GM23338 (cell line): ENCODE measurements at regions not wholly inside any gene's neighbourhood (a gene's known extent, or its start where the extent isn't known, plus 50 kb on each side); places are given as distances from the start of the nearest gene placed in this dataset.

ENCODE experiments used
- CREB1 ChIP-seq: fragments of 250-450 bp; sonication (Bioruptor Pico); IDR thresholded peaks from 2 replicates; pipeline ENCODE4 v1.5.0; 2020; ENCODE audit warnings: low read depth, mild to moderate bottlenecking, moderate library complexity
- CTCF ChIP-seq, 2 experiments: fragments of 200-600 bp in 1 of 2; sonication (generic) in 1 of 2; conservative IDR thresholded peaks; 2 replicates each; pipeline versions ENCODE4 v1.5.1 to v1.6.1; 2016 to 2017; ENCODE audit warnings: antibody characterized with exemption in 2 of 2, low read depth in 2 of 2, mild to moderate bottlenecking in 2 of 2, moderate library complexity in 1 of 2
- EZH2phosphoT487 ChIP-seq: fragments of 200-600 bp; sonication (generic); IDR thresholded peaks from one replicate; pipeline ENCODE4 v1.8.1; 2018; ENCODE audit warnings: antibody characterized with exemption; ENCODE audit not compliant: unreplicated experiment
- POLR2AphosphoS5 ChIP-seq: IDR thresholded peaks from 2 replicates; pipeline ENCODE4 v1.6.1; 2016; ENCODE audit warnings: antibody characterized with exemption, low read depth
- REST ChIP-seq: IDR thresholded peaks from one replicate; pipeline ENCODE4 v1.6.1; 2018; ENCODE audit warnings: antibody characterized with exemption; ENCODE audit not compliant: unreplicated experiment

GRCh38 chr9:102609461-102609860 lies 385.7 kb upstream of the CYLC2 start:
- no peak for TF ChIP-seq CTCF (conservative IDR thresholded peaks at IDR 0.05; ENCODE audit: low read depth in 2 of 2)
- TF ChIP-seq CREB1 (CRISPR knock-in tag), result no peak
- TF ChIP-seq REST, result no peak
- no peak for TF ChIP-seq POLR2AphosphoS5
- no peak for TF ChIP-seq EZH2phosphoT487
